ENCODE measurements at regions not wholly inside any gene's neighbourhood (a gene's known extent, or its start where the extent isn't known, plus 50 kb on each side); places are given as distances from the start of the nearest gene placed in this dataset.

DNA sequence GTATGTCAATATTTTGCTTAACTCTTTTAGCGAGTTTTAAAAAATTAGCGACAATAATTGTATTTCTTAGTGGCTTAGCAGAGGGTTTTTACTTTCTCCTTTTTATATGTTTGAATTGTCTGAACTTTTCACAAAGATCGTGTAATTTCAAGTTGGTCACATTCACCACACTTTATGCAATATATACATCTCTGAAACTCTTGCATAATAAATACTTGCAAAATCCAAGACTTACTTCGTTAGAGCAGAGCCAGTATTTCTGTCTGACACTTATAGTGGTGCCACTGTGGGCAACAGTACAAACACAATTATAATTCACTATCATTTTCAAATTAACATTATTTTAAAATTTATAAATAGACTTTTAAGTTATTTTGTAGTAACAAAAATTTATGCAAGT, 62.0 kb downstream of the SUCNR1 start:
- no peak for DNase-seq (ENCODE audit: low read depth in 2 of 2)

DNA sequence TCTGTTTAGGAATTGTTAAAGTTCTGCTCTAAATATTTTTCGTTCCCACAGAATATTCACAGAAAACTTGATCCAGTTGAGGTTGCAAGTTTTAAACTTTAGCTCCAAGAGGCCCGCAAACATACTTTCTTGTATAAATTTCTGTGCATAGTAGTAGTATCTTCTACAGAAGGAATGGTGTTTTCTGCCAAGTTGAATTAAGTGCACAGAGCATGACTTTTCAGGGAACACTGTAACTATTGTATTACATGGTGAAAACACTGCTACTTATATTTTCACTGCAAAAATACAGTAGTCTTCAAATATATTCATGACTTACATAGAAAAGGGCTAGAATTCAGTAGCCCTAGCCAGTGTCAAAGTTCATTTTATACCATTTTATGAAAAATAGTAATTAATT, 67.0 kb downstream of the SUCNR1 start:
- no peak for DNase-seq (ENCODE audit: low read depth in 2 of 2)

DNA sequence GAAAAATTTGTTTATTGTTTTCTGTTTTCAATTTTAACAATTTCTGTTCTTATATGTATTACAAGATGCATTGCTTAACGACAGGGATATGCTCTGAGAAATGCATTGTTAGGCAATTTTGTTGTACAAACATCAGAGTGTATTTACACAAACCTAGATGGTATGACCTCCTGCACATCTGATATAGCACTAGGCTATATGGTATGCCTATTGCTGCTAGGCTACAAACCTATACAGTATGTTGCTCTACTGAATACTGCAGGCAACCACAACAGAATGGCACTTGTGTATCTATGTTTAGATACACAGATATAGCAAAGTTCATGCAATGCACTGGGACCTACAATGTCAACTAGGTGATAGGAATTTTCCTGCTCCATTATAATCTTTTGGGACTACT, 70.1 kb downstream of the SUCNR1 start:
- no peak for DNase-seq (ENCODE audit: low read depth in 2 of 2)

DNA sequence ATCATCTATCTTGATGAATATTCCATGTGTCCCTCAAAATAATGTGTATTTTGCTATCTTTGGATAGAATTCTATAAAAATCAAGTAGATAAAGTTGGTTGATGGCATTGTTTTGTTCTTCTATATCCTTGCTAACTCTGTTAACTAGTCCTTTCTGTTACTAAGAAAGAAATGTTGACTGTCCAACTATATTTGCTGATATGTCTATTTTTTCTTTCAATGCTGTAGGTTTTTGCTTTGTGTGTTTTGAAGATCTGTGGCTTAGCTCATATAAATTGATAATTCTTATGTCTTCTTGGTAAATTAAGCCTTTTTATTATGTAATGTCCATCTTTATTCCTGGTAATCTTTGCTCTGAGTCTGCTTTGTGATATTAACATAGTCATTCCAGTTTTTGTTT, 70.9 kb downstream of the SUCNR1 start:
- DNase-seq (ENCODE audit: low read depth in 2 of 2), result no peak

DNA sequence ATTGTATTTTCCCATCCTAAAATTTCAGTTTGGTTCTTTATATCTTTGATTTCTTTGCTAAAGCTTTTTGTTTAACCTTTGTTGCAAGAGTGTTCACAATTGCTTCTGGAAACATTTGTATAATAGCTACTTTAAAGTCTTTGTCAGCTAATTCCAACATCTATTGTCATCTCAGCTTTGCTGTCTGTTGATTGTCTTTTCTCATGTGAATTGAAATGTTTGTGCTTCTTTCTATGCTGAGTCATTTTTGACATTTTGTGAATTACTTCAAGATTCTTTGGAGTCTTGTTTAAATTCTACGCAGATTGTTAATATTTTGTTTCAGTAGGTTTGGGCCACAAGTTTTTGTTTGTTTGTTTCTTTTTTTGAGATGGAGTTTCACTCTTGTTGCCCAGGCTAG, 73.2 kb downstream of the SUCNR1 start:
- no peak for DNase-seq (ENCODE audit: low read depth in 2 of 2)

DNA sequence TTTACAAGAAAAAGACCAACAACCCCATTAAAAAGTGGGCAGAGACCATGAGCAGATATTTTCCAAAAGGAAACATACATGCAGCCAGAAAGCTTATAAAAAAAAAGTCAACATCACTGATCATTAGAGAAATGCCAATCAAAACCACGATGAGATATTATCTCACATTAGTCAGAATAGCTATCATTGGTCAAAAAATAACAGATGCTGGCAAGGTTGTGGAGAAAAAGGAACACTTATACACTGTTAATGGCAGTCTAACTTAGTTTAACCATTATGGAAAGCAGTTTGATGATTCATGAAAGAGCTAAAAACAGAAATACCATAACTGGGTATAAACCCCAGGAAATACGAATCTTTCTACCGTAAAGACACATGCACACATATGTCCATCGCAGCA, 76.3 kb downstream of the SUCNR1 start:
- no peak for DNase-seq (ENCODE audit: low read depth in 2 of 2)

DNA sequence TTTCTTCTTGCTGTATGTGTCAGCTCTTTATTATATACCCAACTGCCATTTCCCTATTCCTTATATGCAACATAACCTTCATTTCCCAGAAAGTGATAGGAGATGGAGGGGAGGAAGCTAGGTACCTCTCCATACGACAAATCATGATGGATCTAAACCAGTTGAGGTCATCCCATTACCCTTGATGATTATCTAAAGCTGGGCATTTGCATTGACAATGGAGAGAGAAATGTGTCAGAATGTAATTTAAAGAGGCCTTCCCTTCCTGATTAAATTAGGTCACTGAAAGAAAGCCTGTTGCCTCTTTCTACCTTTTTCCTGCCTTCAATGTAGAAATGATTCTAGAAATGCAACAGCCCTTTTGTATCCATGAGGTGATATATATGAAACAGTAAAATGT, 81.9 kb downstream of the SUCNR1 start:
- no peak for DNase-seq (ENCODE audit: low read depth in 2 of 2)

DNA sequence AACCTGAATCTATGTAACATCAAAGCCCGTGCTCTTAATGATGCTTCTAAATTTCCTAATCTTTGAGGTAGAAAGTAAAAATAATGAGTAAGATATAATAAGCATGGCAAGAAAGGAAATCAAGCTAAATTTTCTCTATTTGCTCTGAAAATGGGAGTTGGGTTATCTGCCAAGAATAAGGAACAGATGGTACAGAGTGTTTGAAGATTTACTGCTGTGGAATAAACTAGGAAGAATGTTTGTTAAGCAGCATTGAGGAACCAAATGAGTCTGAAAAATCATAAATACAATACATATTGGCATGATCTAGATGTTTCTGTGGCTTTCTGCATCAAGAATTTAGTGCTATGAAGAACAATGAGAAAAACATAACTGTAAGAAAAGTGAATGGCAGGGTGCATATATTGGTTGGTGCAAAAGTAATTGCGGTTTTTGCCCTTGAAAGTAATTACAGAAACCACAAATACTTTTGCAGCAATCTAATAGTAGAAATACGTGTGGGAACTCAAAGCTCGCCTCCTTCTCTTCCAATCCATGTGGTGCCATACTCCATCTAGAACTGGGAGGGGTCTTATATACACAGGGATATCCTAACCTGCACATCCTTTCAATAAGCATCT, 87.6 kb downstream of the SUCNR1 start:
- no peak for DNase-seq (ENCODE audit: low read depth in 2 of 2)

DNA sequence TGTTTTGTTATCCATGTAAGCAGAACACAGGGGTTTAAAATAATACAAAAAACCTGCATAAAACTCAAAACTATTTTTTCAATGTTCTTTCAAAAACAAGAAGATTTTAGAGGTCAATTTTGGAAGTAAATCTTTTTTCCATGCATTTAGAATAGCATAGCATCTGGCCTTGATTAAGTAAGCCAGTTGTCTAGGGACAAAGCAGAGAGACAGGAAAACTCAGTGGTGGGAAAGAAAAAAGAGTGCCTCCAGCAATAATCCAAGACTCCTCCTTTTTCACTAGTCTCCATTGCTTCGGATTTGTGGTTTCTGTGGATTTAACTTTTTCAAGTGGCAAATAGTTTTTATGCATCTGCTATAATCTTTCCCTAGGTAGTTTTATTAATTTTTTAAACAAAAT, 88.9 kb downstream of the SUCNR1 start:
- no peak for DNase-seq (ENCODE audit: low read depth in 2 of 2)

DNA sequence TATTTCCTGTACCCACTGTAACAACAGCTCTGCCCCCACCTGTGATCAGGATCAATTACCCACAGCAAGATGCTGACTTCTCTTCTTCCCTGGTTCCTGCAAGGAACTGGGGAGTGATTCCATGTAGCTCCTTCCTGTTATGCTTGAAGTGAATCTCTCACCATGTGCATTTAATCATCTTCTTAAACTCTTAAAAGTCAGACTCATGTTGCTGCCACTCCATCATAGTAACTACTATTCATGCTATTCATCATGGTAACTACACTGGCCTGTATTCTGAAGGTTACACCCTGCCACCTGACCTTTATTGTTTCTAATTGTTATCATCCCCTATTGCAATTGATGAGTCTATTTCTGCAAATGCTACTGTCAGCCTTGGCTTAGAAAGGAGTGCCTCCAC, 89.5 kb downstream of the SUCNR1 start:
- DNase-seq (ENCODE audit: low read depth in 2 of 2), result no peak

DNA sequence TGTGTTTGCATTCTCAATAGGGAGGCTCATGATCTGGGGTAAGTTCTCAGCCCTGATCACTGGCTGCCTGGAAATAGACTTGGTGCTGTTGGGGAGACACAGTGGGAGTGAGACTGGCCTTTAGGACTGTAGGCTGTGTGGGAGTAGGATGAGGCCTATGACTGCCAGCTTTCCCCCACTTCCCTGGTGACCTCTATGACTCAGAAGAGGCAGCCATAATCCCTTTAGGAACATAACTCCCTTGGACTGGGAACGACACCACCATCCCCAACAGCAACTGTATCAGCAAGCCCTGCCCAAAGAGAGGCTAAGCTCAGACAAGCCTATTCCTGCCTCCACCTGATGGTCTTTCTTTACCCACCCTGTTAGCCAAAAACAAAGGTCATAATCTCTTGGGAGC, 91.3 kb downstream of the SUCNR1 start:
- no peak for DNase-seq (ENCODE audit: low read depth in 2 of 2)

DNA sequence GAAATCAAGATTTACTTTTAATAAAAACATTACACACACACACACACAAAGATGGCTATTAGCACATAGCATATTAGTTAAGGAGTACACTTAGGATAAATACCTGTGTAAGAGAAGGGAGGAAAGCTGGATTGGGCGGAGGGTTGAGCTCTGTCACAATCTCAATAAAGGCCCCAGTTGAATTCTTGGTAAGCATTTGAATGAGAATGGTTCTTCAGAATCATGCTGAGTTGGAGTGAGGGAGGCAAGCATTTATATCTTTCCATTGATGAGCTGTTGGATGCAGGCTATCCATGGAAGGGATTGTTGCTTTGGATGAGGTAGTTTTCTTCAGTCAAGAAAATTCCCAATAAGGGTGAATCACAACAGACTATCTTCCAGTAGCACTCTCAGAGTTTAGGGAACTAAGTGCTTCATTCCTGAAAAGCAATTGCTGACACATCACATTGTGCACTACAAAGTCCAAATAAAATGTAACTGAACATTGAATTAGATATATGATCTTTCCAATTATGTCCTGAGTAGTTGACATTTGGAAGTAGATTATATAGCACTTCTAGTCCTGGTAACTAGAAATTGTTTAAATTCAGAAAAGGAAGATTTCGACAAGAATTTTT, 95.7 kb downstream of the SUCNR1 start:
- no peak for DNase-seq (ENCODE audit: low read depth in 2 of 2)

DNA sequence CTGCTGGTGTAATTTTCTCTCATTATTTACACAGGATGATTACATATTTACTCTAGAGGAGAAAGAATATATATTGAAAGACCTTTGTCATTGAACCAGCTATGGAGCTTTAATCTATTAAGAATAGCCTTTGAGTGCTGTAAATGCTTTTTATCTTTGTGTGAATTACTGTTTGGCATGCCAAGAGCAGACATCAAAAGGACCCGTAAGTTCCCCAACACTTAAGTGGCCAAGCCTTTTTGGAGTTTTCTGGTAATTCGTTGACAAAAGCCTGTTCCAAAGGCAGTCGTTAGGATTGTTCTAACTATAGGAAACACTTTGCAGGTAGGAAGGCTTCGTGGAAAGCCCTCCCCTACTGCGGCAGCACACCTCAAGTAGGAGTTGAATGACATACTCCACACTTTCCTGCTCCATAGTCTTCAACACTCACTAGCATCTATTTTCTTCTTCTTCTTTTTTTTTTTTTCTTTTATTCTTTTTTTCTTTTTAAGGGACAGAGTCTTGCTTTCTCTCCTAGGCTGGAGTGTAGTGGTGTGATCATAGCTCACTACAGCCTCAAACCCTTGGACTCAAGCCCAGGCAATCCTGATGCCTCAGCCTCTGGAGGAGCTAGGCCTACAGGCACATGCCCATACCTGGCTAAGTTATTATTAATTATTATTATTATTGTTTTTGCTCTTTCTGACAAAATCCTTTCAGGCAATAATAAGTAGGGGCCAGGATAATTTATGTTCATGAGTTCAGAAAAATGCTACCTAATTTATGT, 98.6 kb downstream of the SUCNR1 start:
- no peak for DNase-seq (ENCODE audit: low read depth in 2 of 2)

DNA sequence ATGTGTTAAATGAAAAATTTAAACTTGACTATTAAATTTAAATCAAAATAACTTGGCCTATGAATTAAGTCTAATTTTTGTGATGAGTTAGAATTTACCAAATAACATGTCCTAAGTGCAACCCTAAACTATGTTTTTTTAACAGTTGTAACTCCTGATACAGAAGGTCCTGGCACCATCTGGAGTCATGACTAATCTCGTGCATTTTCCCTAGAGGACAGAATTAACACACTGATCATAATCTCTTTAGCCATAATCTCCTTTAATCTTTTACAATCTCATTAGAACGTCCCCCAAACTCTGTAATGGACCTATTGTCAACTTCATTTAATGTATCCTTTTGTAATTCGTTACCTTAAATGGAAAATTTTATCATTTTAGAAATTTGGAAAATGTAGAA, 100.6 kb downstream of the SUCNR1 start:
- DNase-seq (ENCODE audit: low read depth in 2 of 2), result no peak

DNA sequence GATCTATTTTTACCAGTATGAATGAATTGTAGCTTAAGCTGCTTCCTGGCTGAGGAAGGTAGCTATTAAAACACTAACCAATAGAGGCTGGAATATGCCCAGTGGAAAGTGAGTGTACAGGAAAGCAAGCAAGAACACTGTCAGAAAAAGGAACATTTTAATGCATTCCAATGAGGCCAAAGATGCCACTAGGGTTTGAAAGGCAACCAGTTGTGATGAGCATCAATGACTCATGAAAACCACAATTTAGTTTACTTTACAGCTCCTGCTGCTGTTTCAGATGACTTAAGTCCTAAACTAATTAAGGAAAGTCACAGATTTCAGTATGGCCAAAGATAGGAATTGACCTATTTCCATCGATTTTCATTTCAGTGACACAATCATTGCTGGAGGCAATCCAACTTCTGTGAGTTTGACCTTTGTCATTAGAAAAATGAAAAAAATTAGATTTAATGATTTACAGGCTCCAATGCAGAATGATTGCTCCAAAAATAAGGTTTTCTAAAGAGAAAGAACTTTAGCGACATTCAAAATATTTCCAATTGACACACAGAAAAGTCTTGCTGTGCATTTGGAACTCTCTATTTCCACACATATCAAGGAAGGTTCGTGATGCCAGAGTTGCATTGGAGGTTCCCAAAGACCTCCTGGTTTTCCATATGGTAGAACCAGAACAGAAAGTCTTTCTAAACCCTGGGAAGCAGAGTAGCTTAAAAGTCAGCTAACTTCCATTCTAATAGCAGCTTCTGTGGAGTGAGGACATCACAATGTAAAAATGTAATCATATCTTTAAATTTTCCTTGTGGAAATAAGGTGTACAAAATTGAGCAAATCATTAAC, 103.0 kb downstream of the SUCNR1 start:
- no peak for DNase-seq (ENCODE audit: low read depth in 2 of 2)

DNA sequence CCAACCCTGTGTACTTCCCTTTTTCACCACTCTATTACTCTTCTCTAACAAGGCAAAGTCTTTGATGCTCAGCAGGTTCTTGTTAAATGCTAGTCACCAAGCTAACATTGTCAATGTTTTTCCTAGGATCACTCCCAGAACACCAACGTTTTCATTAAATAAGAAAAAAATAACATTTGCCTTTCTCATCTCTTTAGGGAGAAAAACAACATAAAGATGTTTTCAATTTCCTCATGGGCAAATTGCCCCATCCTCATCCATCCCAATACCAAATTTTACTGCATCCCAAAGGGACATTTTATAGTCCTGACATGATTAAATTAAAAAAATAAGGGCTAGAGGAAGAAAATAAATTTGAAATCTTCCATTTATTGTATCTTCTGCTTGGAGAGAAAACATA, 106.5 kb downstream of the SUCNR1 start:
- no peak for DNase-seq (ENCODE audit: low read depth in 2 of 2)

DNA sequence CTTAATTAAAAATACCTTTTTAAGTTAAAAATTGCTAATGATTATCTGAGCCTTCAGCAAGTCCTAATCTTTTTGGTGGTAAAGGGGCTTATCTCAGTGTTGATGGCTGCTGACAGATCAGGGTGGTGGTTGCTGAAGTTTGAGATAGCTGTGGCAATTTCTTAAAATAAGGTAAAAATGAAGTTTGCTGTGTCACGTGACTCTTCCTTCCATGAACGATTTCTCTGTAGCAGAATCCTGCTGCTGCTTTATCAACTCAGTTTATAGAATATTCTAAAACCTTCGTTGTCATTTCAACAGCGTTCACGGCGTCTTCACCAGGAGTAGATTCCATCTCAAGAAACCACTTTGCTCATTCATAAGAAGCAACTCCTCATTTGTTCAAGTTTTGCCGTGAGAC, 110.1 kb downstream of the SUCNR1 start:
- DNase-seq (ENCODE audit: low read depth in 2 of 2), result no peak

DNA sequence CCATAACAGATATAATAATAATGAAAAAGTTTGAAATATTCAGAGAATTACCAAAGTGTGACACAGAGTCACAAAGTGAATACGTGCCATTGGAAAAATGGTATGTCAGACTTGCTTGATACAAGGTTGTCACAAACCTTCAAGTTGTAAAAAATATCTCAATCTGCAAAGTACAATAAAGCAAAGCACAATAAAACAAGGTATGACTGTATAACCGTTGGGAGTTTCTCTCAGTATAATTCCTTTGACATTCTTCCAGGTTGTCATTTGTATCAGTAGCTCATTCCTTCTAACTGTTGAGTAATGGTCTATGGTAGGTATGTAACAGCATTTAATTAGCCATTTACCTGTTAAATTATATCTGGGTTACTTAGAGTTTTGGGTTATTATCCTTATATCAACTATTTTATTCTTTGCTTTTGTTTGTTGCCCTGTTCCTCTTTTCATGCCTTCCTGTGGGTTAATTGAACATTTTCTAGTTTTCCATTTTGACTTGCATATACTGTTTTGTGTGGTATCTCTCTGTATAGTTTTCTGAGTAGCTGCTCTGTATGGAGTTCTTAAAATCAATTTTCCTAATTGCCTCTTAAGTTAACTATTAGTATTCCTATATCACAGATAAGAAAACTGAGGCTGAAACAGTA, 112.5 kb downstream of the SUCNR1 start:
- DNase-seq (ENCODE audit: low read depth in 2 of 2), result no peak

DNA sequence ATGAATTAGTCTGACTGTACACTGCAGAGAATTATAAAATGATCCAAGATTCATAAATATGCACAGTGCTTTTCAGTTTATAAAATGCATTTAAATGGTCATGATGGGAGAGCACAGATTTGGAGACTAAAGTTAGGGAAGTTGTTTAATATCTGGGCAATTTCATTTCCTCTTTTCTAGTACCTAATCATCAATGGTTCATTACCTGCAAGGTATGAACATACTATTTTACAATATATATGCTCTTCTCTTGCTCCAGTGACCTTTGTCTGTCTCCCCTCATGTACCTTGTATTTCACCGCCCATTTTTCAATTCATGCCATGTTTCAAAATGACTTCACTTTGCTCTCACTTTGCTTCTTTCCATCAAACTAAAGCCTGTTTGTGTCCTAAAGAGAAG, 114.5 kb downstream of the SUCNR1 start:
- DNase-seq (ENCODE audit: low read depth in 2 of 2), result no peak

DNA sequence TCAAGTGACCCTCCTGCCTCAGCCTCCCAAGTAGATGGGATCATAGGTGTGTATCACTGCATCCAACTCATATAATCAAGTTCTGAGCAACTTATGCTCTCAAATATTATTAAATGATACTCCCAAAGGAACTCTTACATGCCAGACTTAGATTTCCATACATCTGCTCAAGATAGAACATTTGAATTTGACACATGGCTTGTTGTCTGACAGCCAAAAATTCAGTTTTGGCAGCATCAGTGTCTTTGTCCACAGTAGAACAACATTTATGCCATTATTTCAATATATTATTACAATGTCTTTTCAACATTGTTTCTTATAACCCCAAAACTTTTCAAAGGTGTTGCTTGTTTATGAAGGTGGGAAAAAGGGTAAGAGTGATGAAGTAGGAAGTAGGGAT, 116.2 kb downstream of the SUCNR1 start:
- DNase-seq (ENCODE audit: low read depth in 2 of 2), result no peak

DNA sequence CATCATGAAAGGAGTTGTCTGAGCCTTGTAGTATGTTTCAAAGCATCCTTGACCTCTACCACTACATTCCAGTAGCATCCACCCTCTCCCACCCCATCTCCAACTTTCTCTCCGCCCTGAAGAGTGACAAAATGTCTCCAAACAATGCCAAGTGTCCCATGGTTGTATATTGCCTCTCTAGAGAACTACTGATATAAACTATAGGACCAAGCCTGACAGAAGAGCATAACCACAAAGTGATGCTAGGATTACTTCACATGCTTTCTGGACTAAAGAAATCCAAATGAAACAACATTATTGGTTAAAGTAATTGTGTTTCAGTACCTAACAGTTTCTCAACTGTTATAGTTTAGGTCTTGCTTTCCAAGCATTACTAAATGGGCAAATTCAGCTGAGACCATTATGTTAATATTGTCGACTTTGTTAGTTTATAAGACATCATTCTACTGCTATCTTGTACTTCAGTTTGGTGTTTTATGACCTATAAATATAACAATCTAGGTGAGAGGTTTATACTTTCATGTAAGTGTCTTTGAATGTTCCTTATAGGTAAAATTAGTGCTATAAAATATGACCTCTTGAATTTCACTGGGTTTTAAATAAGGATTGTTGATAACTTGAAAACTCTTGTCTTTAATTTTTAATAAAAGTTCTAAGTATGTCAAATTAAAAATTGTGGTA, 117.4 kb downstream of the SUCNR1 start:
- DNase-seq (ENCODE audit: low read depth in 2 of 2), result no peak

Measured in activated CD4-positive, alpha-beta T cell treated with anti-CD3 and anti-CD28 coated beads for 24 hours (primary cell).